Trophoblast cell (in vitro differentiated cells and primary cell): ENCODE measurements at regions not wholly inside any gene's neighbourhood (a gene's known extent, or its start where the extent isn't known, plus 50 kb on each side); places are given as distances from the start of the nearest gene placed in this dataset.

Source experiments
- DNase-seq, 2 donors: peaks; one replicate each; pipeline ENCODE4 v3.0.0-alpha.2; 2016
- H2AFZ ChIP-seq: 2 replicates; pipeline ENCODE4 v1.6.1; 2013; ENCODE audit warnings: low read length, moderate library complexity, mild to moderate bottlenecking; ENCODE audit not compliant: insufficient read depth, poor library complexity
- H2AK5ac ChIP-seq: 2 replicates; pipeline ENCODE4 v1.6.1; 2013; ENCODE audit warnings: mild to moderate bottlenecking, low read length
- H2BK120ac ChIP-seq: 2 replicates; pipeline ENCODE4 v1.6.1; 2013; ENCODE audit warnings: low read length, mild to moderate bottlenecking, moderate library complexity; ENCODE audit not compliant: insufficient read depth, poor library complexity
- H2BK12ac ChIP-seq: 2 replicates; pipeline ENCODE4 v1.6.1; 2013; ENCODE audit warnings: mild to moderate bottlenecking, low read length, moderate library complexity
- H2BK5ac ChIP-seq: 2 replicates; pipeline ENCODE4 v1.6.1; 2013; ENCODE audit warnings: low read length, low read depth, moderate library complexity, mild to moderate bottlenecking; ENCODE audit not compliant: poor library complexity
- H3K14ac ChIP-seq: 2 replicates; pipeline ENCODE4 v1.6.1; 2013; ENCODE audit warnings: mild to moderate bottlenecking, low read length
- H3K18ac ChIP-seq: 2 replicates; pipeline ENCODE4 v1.6.1; 2013; ENCODE audit warnings: mild to moderate bottlenecking, low read length
- H3K23ac ChIP-seq: 2 replicates; pipeline ENCODE4 v1.6.1; 2013; ENCODE audit warnings: low read length
- H3K27ac ChIP-seq: 2 replicates; pipeline ENCODE4 v1.5.1; 2013; ENCODE audit warnings: low read depth, mild to moderate bottlenecking, inconsistent platforms, low read length, moderate library complexity
- H3K27me3 ChIP-seq: 2 replicates; pipeline ENCODE4 v1.6.1; 2013; ENCODE audit warnings: inconsistent platforms, mild to moderate bottlenecking, low read length, moderate library complexity; ENCODE audit not compliant: insufficient read depth
- H3K36me3 ChIP-seq, 2 experiments: 1 replicate in 1 of 2; 2 replicates in 1 of 2; pipeline ENCODE4 v1.6.1; 2013; ENCODE audit warnings: low read length in 2 of 2, mild to moderate bottlenecking in 2 of 2, moderate library complexity in 1 of 2; ENCODE audit not compliant: insufficient read depth in 2 of 2, control insufficient read depth in 1 of 2
- H3K4ac ChIP-seq: 2 replicates; pipeline ENCODE4 v1.6.1; 2013; ENCODE audit warnings: low read depth, mild to moderate bottlenecking, low read length, moderate library complexity
- H3K4me1 ChIP-seq, 2 experiments: 1 replicate in 1 of 2; 2 replicates in 1 of 2; pipeline ENCODE4 v1.6.1; 2013; ENCODE audit warnings: low read length in 2 of 2, mild to moderate bottlenecking in 2 of 2, moderate library complexity in 1 of 2; ENCODE audit not compliant: insufficient read depth in 2 of 2, control insufficient read depth in 1 of 2
- H3K4me2 ChIP-seq: 2 replicates; pipeline ENCODE4 v1.6.1; 2013; ENCODE audit warnings: inconsistent platforms, mild to moderate bottlenecking, low read length, moderate library complexity
- H3K4me3 ChIP-seq: 2 replicates; pipeline ENCODE4 v1.5.1; 2013; ENCODE audit warnings: mild to moderate bottlenecking, low read depth, low read length, inconsistent platforms
- H3K79me1 ChIP-seq: one replicate; pipeline ENCODE4 v1.6.1; 2013; ENCODE audit warnings: low read length
- H3K79me2 ChIP-seq: 2 replicates; pipeline ENCODE4 v1.6.1; 2013; ENCODE audit warnings: low read length, mild to moderate bottlenecking; ENCODE audit not compliant: control insufficient read depth, insufficient read depth, poor library complexity
- H3K9ac ChIP-seq: 2 replicates; pipeline ENCODE4 v1.6.1; 2013; ENCODE audit warnings: mild to moderate bottlenecking, low read length
- H3K9me3 ChIP-seq: 2 replicates; pipeline ENCODE4 v1.6.1; 2013; ENCODE audit warnings: low read depth, mild to moderate bottlenecking, control low read depth, inconsistent platforms, low read length; ENCODE audit not compliant: insufficient read depth
- H4K12ac ChIP-seq: 2 replicates; pipeline ENCODE4 v1.6.1; 2013; ENCODE audit warnings: low read depth, mild to moderate bottlenecking, low read length, moderate library complexity
- H4K8ac ChIP-seq: 2 replicates; pipeline ENCODE4 v1.6.1; 2013; ENCODE audit warnings: low read depth, mild to moderate bottlenecking, low read length, moderate library complexity
- H4K91ac ChIP-seq: one replicate; pipeline ENCODE4 v1.6.1; 2013; ENCODE audit warnings: low read depth, mild to moderate bottlenecking, low read length, moderate library complexity
- WGBS: extraction: QIAGEN DNeasy Blood & Tissue Kit; methylation state at CpG from one replicate; pipeline ENCODE4 v1.1.7; 2013; ENCODE audit warnings: missing lambda C conversion rate; ENCODE audit not compliant: insufficient read length, insufficient coverage; ENCODE audit errors: extremely low coverage; 5-methylcytosine and 5-hydroxymethylcytosine counted together

DNA sequence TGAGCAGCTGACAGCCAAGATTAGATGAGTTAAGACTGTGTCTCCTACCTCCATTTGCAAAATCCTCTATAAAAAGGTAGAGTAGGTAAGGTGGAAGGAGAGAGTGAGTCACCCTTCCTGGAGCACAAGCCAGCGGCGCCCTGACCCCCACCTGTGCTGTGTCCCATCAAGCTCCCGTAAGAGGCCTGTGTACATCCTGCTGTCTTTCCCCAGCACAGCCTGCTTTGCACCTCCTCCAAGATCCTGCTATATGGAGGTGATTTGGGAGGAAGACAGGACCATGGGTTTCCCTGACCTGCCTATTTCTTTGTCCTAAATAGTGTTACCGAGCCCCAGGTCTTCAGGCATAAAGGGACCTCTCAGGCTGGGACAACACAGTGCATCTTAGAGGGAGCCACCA is 62.3 kb upstream of the UQCRFS1 start:
- H3K4me2 ChIP-seq: no peak overlapping the region
- no peak overlapping the region for H2BK12ac ChIP-seq

GRCh38 chr19:29277102-29277501 is 64.2 kb upstream of the UQCRFS1 start:
- Histone ChIP-seq H3K4ac (no peak overlapping the region), H3K79me2 (no peaks in the 10 kb centered on the region), H2BK120ac (no peak overlapping the region), H3K4me1 (no peaks in the 10 kb centered on the region), H3K23ac (no peak overlapping the region), H3K79me1 (no peaks in the 10 kb centered on the region), H2BK12ac (no peak overlapping the region), H2AK5ac (no peak overlapping the region), H3K27me3 (no peaks in the 10 kb centered on the region), H3K4me2 (no peak overlapping the region), H3K36me3 (no peaks in the 10 kb centered on the region), H3K18ac (no peak overlapping the region), H3K4me3 (no peak overlapping the region), H4K8ac (no peak overlapping the region), H3K14ac (no peak overlapping the region), H2AFZ (no peak overlapping the region), H3K9me3 (no peaks in the 10 kb centered on the region), H2BK5ac (no peak overlapping the region), H3K9ac (no peak overlapping the region), H4K12ac (no peak overlapping the region), H4K91ac (no peak overlapping the region), H3K27ac (no peak overlapping the region)
- no peak for DNase-seq
- no CpG with 5 or more reads among the region's 7 CpGs for WGBS

More for the DNA sequence above, 62.3 kb upstream of the UQCRFS1 start:
- no peak overlapping the region for H2AK5ac ChIP-seq
- H3K79me2 ChIP-seq: no peaks in the 10 kb centered on the region
- H3K4me3 ChIP-seq: no peak overlapping the region
- DNase-seq: no peak
- no peak overlapping the region for H3K27ac ChIP-seq
- H2AFZ ChIP-seq: no peak overlapping the region
- no peak overlapping the region for H2BK5ac ChIP-seq
- H3K9ac ChIP-seq: no peak overlapping the region
- H3K36me3 ChIP-seq: no peaks in the 10 kb centered on the region
- no peak overlapping the region for H3K14ac ChIP-seq
- H3K23ac ChIP-seq: no peak overlapping the region
- H3K4ac ChIP-seq: no peak overlapping the region
- no peak overlapping the region for H4K91ac ChIP-seq
- H2BK120ac ChIP-seq: no peak overlapping the region
- H4K8ac ChIP-seq: no peak overlapping the region
- H3K79me1 ChIP-seq: no peaks in the 10 kb centered on the region
- no peak overlapping the region for H3K18ac ChIP-seq
- H3K9me3 ChIP-seq: peaks cover 2% of the 10 kb centered on the region
- H4K12ac ChIP-seq: no peak overlapping the region
- WGBS: no CpG with 5 or more reads among the region's 4 CpGs
- H3K27me3 ChIP-seq: no peaks in the 10 kb centered on the region
- H3K4me1 ChIP-seq: no peaks in the 10 kb centered on the region

- no peak overlapping the region for H3K9ac ChIP-seq
- H3K4me1 ChIP-seq: no peaks in the 10 kb centered on the region
- no peak overlapping the region for H3K18ac ChIP-seq
- no CpG with 5 or more reads among the region's 3 CpGs for WGBS
- no peak overlapping the region for H2BK5ac ChIP-seq
- H3K23ac ChIP-seq: no peak overlapping the region
- H3K4ac ChIP-seq: no peak overlapping the region
- H3K27me3 ChIP-seq: no peaks in the 10 kb centered on the region
- no peak overlapping the region for H4K8ac ChIP-seq
- H3K79me2 ChIP-seq: no peaks in the 10 kb centered on the region
- no peak overlapping the region for H3K4me3 ChIP-seq
- H3K4me2 ChIP-seq: no peak overlapping the region
- no peak for DNase-seq
- no peak overlapping the region for H3K27ac ChIP-seq
- H3K36me3 ChIP-seq: no peaks in the 10 kb centered on the region
- H4K12ac ChIP-seq: no peak overlapping the region
- H2AFZ ChIP-seq: no peak overlapping the region
- H3K79me1 ChIP-seq: no peaks in the 10 kb centered on the region
- no peaks in the 10 kb centered on the region for H3K9me3 ChIP-seq
- H4K91ac ChIP-seq: no peak overlapping the region
- H3K14ac ChIP-seq: no peak overlapping the region
- H2AK5ac ChIP-seq: no peak overlapping the region
- H2BK120ac ChIP-seq: no peak overlapping the region
- H2BK12ac ChIP-seq: no peak overlapping the region
Measured at GRCh38 chr19:29278716-29279115, 65.8 kb upstream of the UQCRFS1 start.

DNA sequence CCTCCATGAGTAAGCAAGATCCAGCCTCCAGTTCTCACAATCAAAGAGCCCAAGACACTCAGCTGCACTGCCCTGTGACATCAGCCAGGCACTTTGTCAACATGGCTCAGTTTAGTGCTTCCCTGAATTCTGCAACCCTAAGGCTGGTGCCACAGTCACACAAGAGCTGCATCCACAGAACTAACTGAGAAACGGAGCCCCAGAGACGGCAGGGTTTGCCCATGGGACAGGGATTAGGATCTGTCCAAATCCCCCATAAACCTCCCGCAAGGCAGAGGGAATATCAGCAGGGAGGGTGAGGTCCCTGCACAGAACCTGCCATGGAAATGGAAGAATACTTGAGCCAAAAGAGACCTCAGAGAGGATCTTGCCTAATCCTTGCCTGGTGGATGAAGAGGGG is 70.4 kb upstream of the UQCRFS1 start:
- H3K9ac ChIP-seq: no peak overlapping the region
- H2BK120ac ChIP-seq: no peak overlapping the region
- no peaks in the 10 kb centered on the region for H3K27me3 ChIP-seq
- no peak overlapping the region for H3K4me2 ChIP-seq
- H3K27ac ChIP-seq: no peak overlapping the region
- no peak overlapping the region for H3K18ac ChIP-seq
- no peak overlapping the region for H3K23ac ChIP-seq
- no peaks in the 10 kb centered on the region for H3K79me1 ChIP-seq
- no peaks in the 10 kb centered on the region for H3K9me3 ChIP-seq
- H3K4ac ChIP-seq: no peak overlapping the region
- H2BK5ac ChIP-seq: no peak overlapping the region
- no peak overlapping the region for H2AK5ac ChIP-seq
- H3K4me1 ChIP-seq: no peaks in the 10 kb centered on the region
- no peak overlapping the region for H2AFZ ChIP-seq
- no peaks in the 10 kb centered on the region for H3K79me2 ChIP-seq
- no peaks in the 10 kb centered on the region for H3K36me3 ChIP-seq
- H2BK12ac ChIP-seq: no peak overlapping the region
- no CpG with 5 or more reads among the region's 3 CpGs for WGBS
- no peak overlapping the region for H3K14ac ChIP-seq
- H4K8ac ChIP-seq: no peak overlapping the region
- no peak overlapping the region for H4K12ac ChIP-seq
- no peak for DNase-seq
- no peak overlapping the region for H3K4me3 ChIP-seq
- no peak overlapping the region for H4K91ac ChIP-seq
